Parathyroid adenoma (tissue), 2 donors: ENCODE measurements at regions not wholly inside any gene's neighbourhood (a gene's known extent, or its start where the extent isn't known, plus 50 kb on each side); places are given as distances from the start of the nearest gene placed in this dataset.

ENCODE experiments used
- H2AFZ ChIP-seq: fragments of 300-600 bp; sonication (generic); one replicate; pipeline ENCODE4 v1.7.0; 2017; ENCODE audit warnings: antibody characterized with exemption, mild to moderate bottlenecking
- H3K27ac ChIP-seq: fragments of 300-600 bp; sonication (generic); one replicate; pipeline ENCODE4 v1.7.0; 2017
- H3K27me3 ChIP-seq: fragments of 300-600 bp; sonication (generic); one replicate; pipeline ENCODE4 v1.7.0; 2017; ENCODE audit warnings: low read length; ENCODE audit not compliant: control insufficient read depth, insufficient read depth
- H3K36me3 ChIP-seq: fragments of 300-600 bp; sonication (generic); one replicate; pipeline ENCODE4 v1.7.0; 2017; ENCODE audit warnings: low read length; ENCODE audit not compliant: control insufficient read depth, insufficient read depth
- H3K4me1 ChIP-seq: fragments of 300-600 bp; sonication (generic); one replicate; pipeline ENCODE4 v1.7.0; 2017; ENCODE audit warnings: control low read depth
- H3K4me2 ChIP-seq: fragments of 300-600 bp; sonication (generic); one replicate; pipeline ENCODE4 v1.7.0; 2017; ENCODE audit warnings: low read length
- H3K4me3 ChIP-seq: fragments of 300-600 bp; sonication (generic); one replicate; pipeline ENCODE4 v1.7.0; 2017; ENCODE audit warnings: low read depth, low read length
- H3K79me2 ChIP-seq: fragments of 300-600 bp; sonication (generic); one replicate; pipeline ENCODE4 v1.7.0; 2017; ENCODE audit warnings: control low read depth
- H3K9ac ChIP-seq: fragments of 300-600 bp; sonication (generic); one replicate; pipeline ENCODE4 v1.7.0; 2017; ENCODE audit warnings: mild to moderate bottlenecking
- H3K9me3 ChIP-seq: fragments of 300-600 bp; sonication (generic); one replicate; pipeline ENCODE4 v1.7.0; 2017; ENCODE audit warnings: low read length; ENCODE audit not compliant: control insufficient read depth
- CTCF ChIP-seq: fragments of 300-600 bp; sonication (generic); IDR thresholded peaks from one replicate; pipeline ENCODE4 v1.7.0; 2017; ENCODE audit warnings: antibody characterized with exemption, mild to moderate bottlenecking
- donor health status: primary hyperparathyroidism.

- Histone ChIP-seq H3K4me2 (no peak overlapping the region), H3K4me3 (no peak overlapping the region), H2AFZ (no peak overlapping the region), H3K27ac (no peak overlapping the region), H3K27me3 (no peaks in the 10 kb centered on the region), H3K9ac (no peak overlapping the region), H3K9me3 (no peaks in the 10 kb centered on the region), H3K79me2 (no peaks in the 10 kb centered on the region), H3K4me1 (no peaks in the 10 kb centered on the region), H3K36me3 (no peaks in the 10 kb centered on the region)
- TF ChIP-seq CTCF = no peak
These were observed 350.8 kb downstream of the EPM2A start for GRCh38 chr6:145384503-145384902.

GRCh38 chr6:145396499-145396898 lies 338.8 kb downstream of the EPM2A start:
- H3K9ac ChIP-seq = no peak overlapping the region
- H3K4me1 ChIP-seq = no peaks in the 10 kb centered on the region
- no peaks in the 10 kb centered on the region for H3K79me2 ChIP-seq
- no peak overlapping the region for H3K4me3 ChIP-seq
- H3K36me3 ChIP-seq = no peaks in the 10 kb centered on the region
- no peak overlapping the region for H2AFZ ChIP-seq
- no peak for TF ChIP-seq CTCF
- no peaks in the 10 kb centered on the region for H3K27me3 ChIP-seq
- no peak overlapping the region for H3K27ac ChIP-seq
- no peaks in the 10 kb centered on the region for H3K9me3 ChIP-seq
- H3K4me2 ChIP-seq = no peak overlapping the region

- no peaks in the 10 kb centered on the region for H3K4me1 ChIP-seq
- no peaks in the 10 kb centered on the region for H3K36me3 ChIP-seq
- TF ChIP-seq CTCF = no peak
- H3K9ac ChIP-seq = no peak overlapping the region
- no peaks in the 10 kb centered on the region for H3K9me3 ChIP-seq
- no peak overlapping the region for H3K4me2 ChIP-seq
- H3K27ac ChIP-seq = no peak overlapping the region
- no peaks in the 10 kb centered on the region for H3K79me2 ChIP-seq
- H2AFZ ChIP-seq = no peak overlapping the region
- H3K4me3 ChIP-seq = no peak overlapping the region
- no peaks in the 10 kb centered on the region for H3K27me3 ChIP-seq
These were observed 334.8 kb downstream of the EPM2A start for GRCh38 chr6:145400508-145400907.

GRCh38 chr6:145405006-145405551 lies 330.2 kb downstream of the EPM2A start:
- TF ChIP-seq CTCF = no peak

GRCh38 chr6:145406783-145407182 lies 328.5 kb downstream of the EPM2A start:
- Histone ChIP-seq H3K36me3 (no peaks in the 10 kb centered on the region), H3K27ac (no peak overlapping the region), H3K9ac (no peak overlapping the region), H3K4me2 (no peak overlapping the region), H2AFZ (no peak overlapping the region), H3K4me3 (no peak overlapping the region), H3K4me1 (no peaks in the 10 kb centered on the region), H3K79me2 (no peaks in the 10 kb centered on the region), H3K27me3 (no peaks in the 10 kb centered on the region), H3K9me3 (no peaks in the 10 kb centered on the region)
- TF ChIP-seq CTCF = no peak

More at GRCh38 chr6:145405006-145405551, 330.2 kb downstream of the EPM2A start:
- Histone ChIP-seq H3K36me3 (no peaks in the 10 kb centered on the region), H3K4me3 (no peak overlapping the region), H3K9ac (no peak overlapping the region), H3K9me3 (no peaks in the 10 kb centered on the region), H3K27me3 (no peaks in the 10 kb centered on the region), H2AFZ (no peak overlapping the region), H3K79me2 (no peaks in the 10 kb centered on the region), H3K4me1 (no peaks in the 10 kb centered on the region), H3K27ac (no peak overlapping the region), H3K4me2 (no peak overlapping the region)
